Parathyroid adenoma (tissue), 2 donors: ENCODE measurements at regions not wholly inside any gene's neighbourhood (a gene's known extent, or its start where the extent isn't known, plus 50 kb on each side); places are given as distances from the start of the nearest gene placed in this dataset.

Source experiments
- H2AFZ ChIP-seq: fragments of 300-600 bp; sonication (generic); one replicate; pipeline ENCODE4 v1.7.0; 2017; ENCODE audit warnings: antibody characterized with exemption, mild to moderate bottlenecking
- H3K27ac ChIP-seq: fragments of 300-600 bp; sonication (generic); one replicate; pipeline ENCODE4 v1.7.0; 2017
- H3K27me3 ChIP-seq: fragments of 300-600 bp; sonication (generic); one replicate; pipeline ENCODE4 v1.7.0; 2017; ENCODE audit warnings: low read length; ENCODE audit not compliant: control insufficient read depth, insufficient read depth
- H3K36me3 ChIP-seq: fragments of 300-600 bp; sonication (generic); one replicate; pipeline ENCODE4 v1.7.0; 2017; ENCODE audit warnings: low read length; ENCODE audit not compliant: control insufficient read depth, insufficient read depth
- H3K4me1 ChIP-seq: fragments of 300-600 bp; sonication (generic); one replicate; pipeline ENCODE4 v1.7.0; 2017; ENCODE audit warnings: control low read depth
- H3K4me2 ChIP-seq: fragments of 300-600 bp; sonication (generic); one replicate; pipeline ENCODE4 v1.7.0; 2017; ENCODE audit warnings: low read length
- H3K4me3 ChIP-seq: fragments of 300-600 bp; sonication (generic); one replicate; pipeline ENCODE4 v1.7.0; 2017; ENCODE audit warnings: low read depth, low read length
- H3K79me2 ChIP-seq: fragments of 300-600 bp; sonication (generic); one replicate; pipeline ENCODE4 v1.7.0; 2017; ENCODE audit warnings: control low read depth
- H3K9ac ChIP-seq: fragments of 300-600 bp; sonication (generic); one replicate; pipeline ENCODE4 v1.7.0; 2017; ENCODE audit warnings: mild to moderate bottlenecking
- H3K9me3 ChIP-seq: fragments of 300-600 bp; sonication (generic); one replicate; pipeline ENCODE4 v1.7.0; 2017; ENCODE audit warnings: low read length; ENCODE audit not compliant: control insufficient read depth
- TF ChIP-seq, protein P1 (sequence below): fragments of 300-600 bp; sonication (generic); IDR thresholded peaks from one replicate; pipeline ENCODE4 v1.7.0; 2017; ENCODE audit warnings: antibody characterized with exemption, mild to moderate bottlenecking
- donor health status: primary hyperparathyroidism.

DNA sequence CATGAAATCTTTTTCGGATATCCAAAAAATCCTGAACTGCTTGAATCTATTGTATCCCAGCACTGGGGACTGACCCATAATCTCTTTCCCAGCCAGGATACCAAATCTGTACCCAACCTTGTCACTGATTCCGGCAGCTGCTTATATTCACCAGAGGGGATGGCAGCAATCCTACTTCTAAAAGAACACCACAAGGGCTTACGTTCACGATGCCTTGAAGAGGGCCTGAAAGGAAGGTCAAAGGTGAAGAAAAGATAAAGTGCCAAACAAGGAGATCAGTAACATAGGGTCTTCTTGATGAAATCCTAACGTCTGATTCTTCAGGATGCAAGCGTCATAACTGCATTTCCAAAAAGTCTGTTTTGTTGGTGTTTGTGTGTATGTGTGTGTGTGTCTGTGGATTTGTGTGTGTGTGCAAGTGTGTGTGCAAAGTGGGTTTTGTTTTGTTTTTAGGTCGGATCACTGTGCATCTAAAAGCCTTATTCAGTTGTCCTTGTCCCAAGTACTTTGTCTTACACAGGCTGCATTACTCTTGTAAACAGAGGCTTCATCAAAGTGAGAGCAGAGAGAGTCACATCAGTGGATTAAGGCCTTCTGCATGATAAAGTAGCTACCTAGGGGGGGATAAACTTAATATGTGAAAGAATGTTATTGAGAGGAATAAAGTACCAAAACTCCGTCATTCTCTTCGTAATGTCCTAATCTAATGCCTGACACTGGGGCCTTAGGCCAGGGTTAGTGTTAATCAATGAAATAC, 179.3 kb downstream of the BARHL2 start:
- Histone ChIP-seq H3K79me2 (no peaks in the 10 kb centered on the region), H3K9me3 (no peaks in the 10 kb centered on the region), H3K4me2 (no peak overlapping the region), H3K27ac (no peak overlapping the region), H3K4me1 (no peaks in the 10 kb centered on the region), H3K27me3 (no peaks in the 10 kb centered on the region), H3K9ac (no peak overlapping the region), H3K4me3 (no peak overlapping the region), H2AFZ (no peak overlapping the region), H3K36me3 (no peaks in the 10 kb centered on the region)
- TF ChIP-seq, protein P1, sequence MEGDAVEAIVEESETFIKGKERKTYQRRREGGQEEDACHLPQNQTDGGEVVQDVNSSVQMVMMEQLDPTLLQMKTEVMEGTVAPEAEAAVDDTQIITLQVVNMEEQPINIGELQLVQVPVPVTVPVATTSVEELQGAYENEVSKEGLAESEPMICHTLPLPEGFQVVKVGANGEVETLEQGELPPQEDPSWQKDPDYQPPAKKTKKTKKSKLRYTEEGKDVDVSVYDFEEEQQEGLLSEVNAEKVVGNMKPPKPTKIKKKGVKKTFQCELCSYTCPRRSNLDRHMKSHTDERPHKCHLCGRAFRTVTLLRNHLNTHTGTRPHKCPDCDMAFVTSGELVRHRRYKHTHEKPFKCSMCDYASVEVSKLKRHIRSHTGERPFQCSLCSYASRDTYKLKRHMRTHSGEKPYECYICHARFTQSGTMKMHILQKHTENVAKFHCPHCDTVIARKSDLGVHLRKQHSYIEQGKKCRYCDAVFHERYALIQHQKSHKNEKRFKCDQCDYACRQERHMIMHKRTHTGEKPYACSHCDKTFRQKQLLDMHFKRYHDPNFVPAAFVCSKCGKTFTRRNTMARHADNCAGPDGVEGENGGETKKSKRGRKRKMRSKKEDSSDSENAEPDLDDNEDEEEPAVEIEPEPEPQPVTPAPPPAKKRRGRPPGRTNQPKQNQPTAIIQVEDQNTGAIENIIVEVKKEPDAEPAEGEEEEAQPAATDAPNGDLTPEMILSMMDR, result no peak

DNA sequence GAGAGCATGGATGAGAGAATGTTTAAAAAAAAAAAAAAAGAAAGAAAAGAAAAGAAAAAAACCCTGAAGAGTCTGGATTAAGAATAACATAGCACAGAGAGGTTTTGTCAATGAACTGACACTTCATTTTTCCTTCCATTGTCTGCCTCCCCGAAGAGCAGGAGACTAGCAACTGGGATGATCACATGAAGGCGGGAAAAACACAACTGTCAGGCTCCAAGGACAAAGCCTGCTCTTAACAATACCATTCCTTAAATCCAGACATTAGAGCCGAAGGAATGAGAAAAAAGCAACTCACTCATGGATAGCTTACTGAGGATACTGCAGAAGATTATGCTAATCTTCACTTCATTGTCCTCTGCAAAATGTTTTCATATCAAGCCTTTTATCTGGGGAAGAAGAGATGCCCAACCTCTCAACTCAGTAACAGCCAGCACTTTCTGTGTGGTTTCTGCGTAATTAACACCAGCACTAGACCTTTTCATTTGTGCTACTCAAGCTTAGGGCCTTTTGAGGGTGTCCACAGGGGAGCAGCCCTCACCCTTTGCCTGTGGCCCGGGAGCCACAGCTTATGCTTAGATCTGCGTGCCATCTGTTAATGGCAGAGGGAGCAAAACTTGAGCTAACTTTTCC, 182.3 kb downstream of the BARHL2 start:
- H2AFZ ChIP-seq, result no peak overlapping the region
- H3K27ac ChIP-seq, result no peak overlapping the region
- H3K79me2 ChIP-seq, result no peaks in the 10 kb centered on the region
- H3K4me1 ChIP-seq, result no peaks in the 10 kb centered on the region
- H3K36me3 ChIP-seq, result no peaks in the 10 kb centered on the region
- no peak overlapping the region for H3K9ac ChIP-seq
- TF ChIP-seq, protein P1, result no peak
- no peak overlapping the region for H3K4me3 ChIP-seq
- no peaks in the 10 kb centered on the region for H3K9me3 ChIP-seq
- no peaks in the 10 kb centered on the region for H3K27me3 ChIP-seq
- H3K4me2 ChIP-seq, result no peak overlapping the region

GRCh38 chr1:90534116-90534515, 183.0 kb downstream of the BARHL2 start:
- H2AFZ ChIP-seq, result no peak overlapping the region

GRCh38 chr1:90526954-90527353, 190.1 kb downstream of the BARHL2 start:
- no peak overlapping the region for H3K27ac ChIP-seq
- no peaks in the 10 kb centered on the region for H3K36me3 ChIP-seq
- no peaks in the 10 kb centered on the region for H3K4me1 ChIP-seq
- H3K4me2 ChIP-seq, result no peak overlapping the region
- no peak overlapping the region for H3K9ac ChIP-seq
- H3K9me3 ChIP-seq, result no peaks in the 10 kb centered on the region
- H2AFZ ChIP-seq, result no peak overlapping the region
- TF ChIP-seq, protein P1, result no peak
- no peaks in the 10 kb centered on the region for H3K27me3 ChIP-seq
- H3K4me3 ChIP-seq, result no peak overlapping the region
- no peaks in the 10 kb centered on the region for H3K79me2 ChIP-seq

More at GRCh38 chr1:90534116-90534515, 183.0 kb downstream of the BARHL2 start:
- Histone ChIP-seq H3K27ac (no peak overlapping the region), H3K9ac (no peak overlapping the region), H3K36me3 (no peaks in the 10 kb centered on the region), H3K27me3 (no peaks in the 10 kb centered on the region), H3K4me3 (no peak overlapping the region), H3K4me1 (no peaks in the 10 kb centered on the region), H3K4me2 (no peak overlapping the region), H3K9me3 (no peaks in the 10 kb centered on the region), H3K79me2 (no peaks in the 10 kb centered on the region)
- TF ChIP-seq, protein P1, result no peak
